RWPE1 (cell line): ENCODE measurements at regions not wholly inside any gene's neighbourhood (a gene's known extent, or its start where the extent isn't known, plus 50 kb on each side); places are given as distances from the start of the nearest gene placed in this dataset.

Source experiments
- CTCF ChIA-PET: fragments of 350-600 bp; sonication (Branson Sonifier 250); formaldehyde crosslinking; extraction: SDS; loops from one replicate; lab custom pipeline; 2021; lab: Yijun Ruan, JAX
- POLR2A ChIA-PET: fragments of 400-600 bp; formaldehyde crosslinking; extraction: SDS; loops from one replicate; lab custom pipeline; 2020; ENCODE audit warnings: antibody characterized with exemption; ENCODE audit not compliant: low non-redundant PET; lab: Yijun Ruan, JAX
- DNase-seq: peaks from one replicate; pipeline ENCODE4 v3.0.0; 2012; ENCODE audit warnings: low spot score
- H3K27ac ChIP-seq: fragments of 450-650 bp; 2 replicates; pipeline ENCODE4 v1.5.1; 2017
- CTCF ChIP-seq: fragments of 450-650 bp; conservative IDR thresholded peaks from 2 replicates; pipeline ENCODE4 v1.5.1; 2017; ENCODE audit warnings: low read depth, mild to moderate bottlenecking

GRCh38 chr2:158905341-158905740 is 63.1 kb upstream of the TANC1 start:
- POLR2A ChIA-PET: no interaction called here
- no peak overlapping the region for H3K27ac ChIP-seq

GRCh38 chr2:158905784-158906183 is 62.7 kb upstream of the TANC1 start:
- H3K27ac ChIP-seq: no peak overlapping the region
- TF ChIP-seq CTCF: no peak
- CTCF ChIA-PET: no interaction called here
- DNase-seq: no peak
- POLR2A ChIA-PET: no interaction called here

More at GRCh38 chr2:158905341-158905740, 63.1 kb upstream of the TANC1 start:
- TF ChIP-seq CTCF: no peak
- DNase-seq: no peak
- CTCF ChIA-PET: no interaction called here

- no peak for TF ChIP-seq CTCF
- ChIA-PET POLR2A (no interaction called here), CTCF (interaction anchor here (0.6 kb wide), 1 partner anchor 1416 kb away, joined by 3 read pairs; no protein-coding TSS in a partner anchor)
- DNase-seq: no peak
- H3K27ac ChIP-seq: no peak overlapping the region
These were observed 60.4 kb upstream of the TANC1 start for GRCh38 chr2:158907926-158908456.

- H3K27ac ChIP-seq: no peak overlapping the region
- no peak for DNase-seq
- ChIA-PET POLR2A (no interaction called here), CTCF (interaction anchor here (0.7 kb wide), 1 partner anchor 14 kb away, joined by 4 read pairs; no protein-coding TSS in a partner anchor)
- TF ChIP-seq CTCF: no peak
These were observed 56.3 kb upstream of the TANC1 start for GRCh38 chr2:158912112-158912511.

- DNase-seq: no peak
- CTCF ChIA-PET: interaction anchor here (0.7 kb wide), 1 partner anchor 13 kb away, joined by 4 read pairs; no protein-coding TSS in a partner anchor
- H3K27ac ChIP-seq: no peak overlapping the region
- POLR2A ChIA-PET: interaction anchor here (0.5 kb wide), 1 partner anchor 13 kb away, joined by 4 read pairs; no protein-coding TSS in a partner anchor
- TF ChIP-seq CTCF: no peak
These were observed 55.7 kb upstream of the TANC1 start for GRCh38 chr2:158912765-158913164.

GRCh38 chr2:158914066-158914465 is 54.4 kb upstream of the TANC1 start:
- DNase-seq: no peak
- CTCF ChIA-PET: interaction anchor here (0.6 kb wide), 1 partner anchor 579 kb away, joined by 4 read pairs; no protein-coding TSS in a partner anchor
- no peak overlapping the region for H3K27ac ChIP-seq
- TF ChIP-seq CTCF: no peak
- POLR2A ChIA-PET: interaction anchor here (0.8 kb wide), 1 partner anchor 54 kb away, joined by 3 read pairs; the partner anchor contains the start of gene TANC1
